HG02763 (cell line): ENCODE measurements at regions not wholly inside any gene's neighbourhood (a gene's known extent, or its start where the extent isn't known, plus 50 kb on each side); places are given as distances from the start of the nearest gene placed in this dataset.
A peak's percentile ranks its signal among the peaks of the same experiment; 100 is the strongest.
"Not testable (repeated sequence)": the region's sequence is repeated elsewhere in the genome, so short reads cannot be mapped to it uniquely, and the experiment has no call there.

Experiments
- ATAC-seq: cut with Tn5 transposase; IDR thresholded peaks from one replicate; pipeline ENCODE4 v1.9.1; 2021; ENCODE audit warnings: mild to moderate bottlenecking, moderate library complexity; ENCODE audit not compliant: unreplicated experiment

GRCh38 chr5:34096033-34096432 is 53.0 kb upstream of the C1QTNF3 start:
- not testable (repeated sequence) for ATAC-seq

GRCh38 chr5:34099891-34100290 is 56.9 kb upstream of the C1QTNF3 start:
- not testable (repeated sequence) for ATAC-seq

DNA sequence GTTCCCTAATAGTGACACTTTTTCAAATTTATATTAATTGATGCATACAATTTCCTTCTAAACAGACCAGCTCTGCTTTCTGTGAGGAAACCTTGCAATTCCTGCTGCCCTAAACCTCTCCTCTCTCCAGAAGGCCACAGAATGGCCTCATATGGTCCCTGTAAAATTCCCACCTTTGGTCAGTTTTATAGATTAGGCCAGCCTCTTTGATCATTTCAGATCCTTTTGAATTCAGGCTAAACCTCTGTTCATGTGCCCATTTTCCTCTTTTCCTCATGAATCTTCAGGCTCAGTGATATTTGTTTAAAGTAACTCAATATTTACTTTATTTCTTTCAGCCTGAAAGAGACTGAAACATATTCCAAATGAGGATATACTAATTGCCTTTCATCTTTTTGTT is 58.6 kb upstream of the C1QTNF3 start:
- ATAC-seq = not testable (repeated sequence)

DNA sequence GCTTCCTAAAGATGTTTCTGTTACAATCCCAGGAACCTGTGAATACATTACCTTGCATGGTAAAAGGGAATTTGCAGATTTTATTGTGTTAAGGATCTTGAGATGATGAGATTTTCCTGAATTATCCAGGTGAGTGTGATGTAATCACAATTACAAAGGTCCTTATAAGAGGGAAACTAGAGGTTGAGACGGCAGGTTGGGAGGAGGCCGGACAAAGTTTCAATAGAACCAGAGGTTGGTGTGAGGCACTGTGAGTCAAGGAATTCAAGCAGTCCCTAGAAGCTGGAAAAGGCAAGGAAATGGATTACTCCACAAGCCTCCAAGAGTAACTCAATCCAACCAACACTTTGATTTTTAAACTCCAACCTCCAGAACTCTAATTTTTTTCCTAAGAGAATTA is 65.9 kb upstream of the C1QTNF3 start:
- ATAC-seq = not testable (repeated sequence)

- not testable (repeated sequence) for ATAC-seq
These were observed 81.3 kb upstream of the C1QTNF3 start for GRCh38 chr5:34124280-34124679.

GRCh38 chr5:34125354-34125753 is 82.3 kb upstream of the C1QTNF3 start:
- peak; percentile 88 for ATAC-seq

GRCh38 chr5:34126741-34127140 is 83.7 kb upstream of the C1QTNF3 start:
- not testable (repeated sequence) for ATAC-seq

GRCh38 chr5:34127818-34128217 is 84.8 kb upstream of the C1QTNF3 start:
- not testable (repeated sequence) for ATAC-seq

DNA sequence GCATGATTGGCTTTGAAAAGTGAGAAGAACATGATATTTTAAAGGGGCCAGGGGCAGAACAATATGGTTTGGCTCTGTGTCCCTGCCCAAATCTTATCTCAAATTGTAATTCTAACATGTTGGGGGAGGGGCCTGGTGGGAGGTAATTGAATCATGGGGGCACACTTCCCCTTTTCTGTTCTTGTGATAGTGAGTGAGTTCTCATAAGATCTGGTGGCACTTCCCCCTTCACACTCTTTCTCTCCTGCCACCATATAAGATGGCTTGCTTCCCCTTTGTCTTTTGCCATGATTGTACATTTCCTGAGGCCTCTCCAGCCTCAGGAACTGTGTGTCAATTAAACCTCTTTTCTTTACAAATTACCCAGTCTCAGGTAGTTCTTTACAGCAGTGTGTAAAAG is 85.9 kb upstream of the C1QTNF3 start:
- ATAC-seq = not testable (repeated sequence)

- ATAC-seq = not testable (repeated sequence)
These were observed 112.0 kb upstream of the C1QTNF3 start for GRCh38 chr5:34154988-34155387.

DNA sequence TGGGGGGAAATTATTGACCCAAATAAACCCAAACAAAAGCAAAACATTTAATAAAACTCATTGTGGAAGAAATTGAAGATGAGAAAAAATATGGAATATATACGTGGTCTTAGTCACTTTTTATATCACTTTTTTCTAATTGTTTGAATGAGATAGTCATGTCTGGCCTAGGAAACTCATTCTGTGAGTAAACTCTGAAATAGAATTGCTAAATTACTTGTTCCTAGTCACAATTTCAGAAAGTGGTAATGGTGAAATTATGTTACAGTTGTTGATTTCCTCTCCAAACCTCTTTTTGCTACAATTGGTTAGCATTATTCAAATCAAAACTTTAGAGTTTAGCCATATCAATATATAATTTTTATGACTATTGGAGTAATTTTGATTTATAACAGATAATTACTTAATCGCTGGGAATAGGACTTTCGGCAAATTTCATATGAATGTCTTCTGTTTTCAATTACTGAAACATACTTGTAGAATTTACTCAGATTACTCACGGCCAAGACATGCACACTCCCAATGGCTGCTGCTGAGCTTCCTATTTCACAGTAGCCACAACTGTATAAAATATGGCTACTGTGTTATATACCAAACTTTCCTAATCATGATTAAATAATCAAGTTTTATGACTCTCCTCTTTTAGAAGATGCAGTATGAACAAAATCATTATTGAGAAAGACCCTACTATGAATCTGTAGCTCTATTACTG is 113.8 kb upstream of the C1QTNF3 start:
- ATAC-seq = not testable (repeated sequence)

- ATAC-seq = not testable (repeated sequence)
These were observed 117.9 kb upstream of the C1QTNF3 start for GRCh38 chr5:34160904-34161303.

DNA sequence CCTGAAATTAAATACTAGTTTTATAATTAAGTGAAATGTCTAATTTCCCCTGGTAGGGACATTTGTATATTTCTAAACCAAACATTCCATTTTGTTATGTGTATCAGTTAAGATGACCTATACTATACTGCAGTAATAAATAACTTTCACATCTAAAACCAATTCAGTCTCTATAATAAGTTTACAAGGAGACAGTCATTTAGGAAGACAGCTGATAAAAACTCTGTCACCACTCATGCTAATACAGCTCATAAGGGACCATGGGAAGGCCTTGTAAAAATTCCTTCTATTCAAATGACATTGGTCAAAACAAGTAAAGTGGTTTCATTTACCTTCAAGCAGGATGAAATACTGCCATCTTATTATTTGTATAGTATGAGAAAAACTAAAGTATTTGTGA is 128.4 kb upstream of the C1QTNF3 start:
- not testable (repeated sequence) for ATAC-seq

DNA sequence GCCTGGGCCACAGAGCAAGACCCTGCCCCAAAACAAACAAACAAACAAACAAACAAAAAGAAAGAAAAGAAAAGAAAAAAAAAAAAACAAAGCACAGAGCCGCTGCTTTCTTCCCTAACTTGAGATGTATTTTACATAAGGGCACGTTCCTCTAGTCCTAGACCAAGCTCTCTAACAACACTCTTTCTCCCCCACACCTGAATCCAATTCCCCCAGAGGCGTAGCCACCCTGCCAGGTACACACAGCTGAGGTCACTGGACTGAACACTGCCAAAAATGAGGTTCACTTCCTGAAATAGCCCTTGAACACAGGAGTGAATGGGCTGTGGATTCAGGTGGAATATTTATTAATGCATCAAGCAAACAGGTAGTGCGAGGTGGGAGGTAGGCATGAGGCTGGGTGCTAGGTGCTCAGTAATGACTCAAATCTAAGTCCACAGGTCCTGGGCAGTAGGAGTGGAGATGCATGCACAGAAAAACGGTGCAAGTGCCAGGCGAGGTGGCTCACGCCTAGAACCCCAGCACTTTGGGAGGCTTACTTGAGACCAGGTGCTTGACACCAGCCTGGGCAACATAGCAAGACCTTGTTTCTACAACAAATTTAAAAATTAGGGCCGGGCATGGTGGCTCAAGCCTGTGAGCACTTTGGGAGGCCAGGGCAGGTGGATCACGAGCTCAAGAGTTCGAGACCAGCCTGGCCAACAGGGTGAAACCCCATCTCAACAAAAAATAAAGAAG is 136.6 kb upstream of the C1QTNF3 start:
- not testable (repeated sequence) for ATAC-seq

DNA sequence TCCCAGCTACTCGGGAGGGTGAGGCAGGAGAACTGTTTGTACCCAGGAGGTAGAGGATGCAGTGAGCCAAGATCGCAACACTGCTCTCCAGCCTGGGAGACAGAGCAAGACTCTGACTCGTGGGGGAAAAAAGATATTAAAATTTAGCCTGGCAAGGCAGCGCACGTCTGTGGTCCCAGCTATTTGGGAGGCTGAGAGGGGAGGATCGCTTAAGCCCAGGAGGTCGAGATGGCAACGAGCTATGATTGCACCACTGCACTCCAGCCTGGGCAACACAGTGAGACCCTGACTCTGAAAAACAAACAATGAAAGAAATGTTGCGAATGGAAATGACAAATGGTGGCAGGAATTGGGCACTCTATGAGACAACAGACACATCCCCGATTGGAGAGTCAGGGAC is 137.2 kb upstream of the C1QTNF3 start:
- not testable (repeated sequence) for ATAC-seq

GRCh38 chr5:34180940-34181614 is 138.1 kb upstream of the C1QTNF3 start:
- not testable (repeated sequence) for ATAC-seq

- ATAC-seq = not testable (repeated sequence)
These were observed 142.0 kb upstream of the C1QTNF3 start for GRCh38 chr5:34185005-34185404.

GRCh38 chr5:34185572-34185971 is 142.6 kb upstream of the C1QTNF3 start:
- ATAC-seq = not testable (repeated sequence)

DNA sequence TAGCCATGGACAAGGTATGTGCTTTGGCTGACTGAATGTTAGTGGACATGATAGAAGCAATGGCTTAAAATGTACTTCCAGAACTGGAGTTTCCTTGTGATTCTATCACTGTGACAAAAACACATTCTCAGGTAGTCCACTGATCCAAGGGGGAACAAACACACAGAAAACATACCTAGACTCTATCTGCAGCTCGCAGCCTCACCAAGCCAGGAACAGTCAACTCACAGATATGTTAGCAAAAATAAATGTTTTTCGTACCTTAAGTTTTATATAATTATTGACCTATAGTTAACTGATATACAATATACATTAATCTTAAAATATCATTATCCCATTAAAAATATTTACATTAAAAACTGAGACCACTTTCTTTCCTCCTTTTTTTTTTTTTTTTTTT is 143.1 kb upstream of the C1QTNF3 start:
- not testable (repeated sequence) for ATAC-seq

- ATAC-seq = not testable (repeated sequence)
These were observed 143.9 kb upstream of the C1QTNF3 start for GRCh38 chr5:34186865-34187264.

- ATAC-seq = not testable (repeated sequence)
These were observed 144.4 kb upstream of the C1QTNF3 start for GRCh38 chr5:34187441-34187840.
